ENCODE measurements at regions not wholly inside any gene's neighbourhood (a gene's known extent, or its start where the extent isn't known, plus 50 kb on each side); places are given as distances from the start of the nearest gene placed in this dataset.

DNA sequence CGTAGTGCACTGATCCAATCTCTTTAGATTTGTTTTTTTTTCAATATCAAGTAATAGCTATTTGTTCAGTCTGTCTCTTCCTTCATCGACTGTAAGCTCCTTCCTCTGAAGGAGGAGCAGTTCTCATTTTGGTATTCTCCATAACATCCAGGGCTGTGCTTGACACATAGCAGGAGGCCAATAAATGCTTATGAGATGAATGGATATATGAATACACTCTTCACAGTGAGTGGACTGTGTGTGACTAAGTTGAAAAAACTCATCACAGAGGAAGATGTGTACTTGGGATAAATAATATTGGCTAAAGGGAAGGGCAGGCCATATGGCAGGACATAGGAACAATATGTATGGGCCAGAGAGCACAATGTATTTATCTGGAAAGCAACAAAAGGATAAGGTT lies 205.3 kb upstream of the PRICKLE1 start:
- DNase-seq (ENCODE audit: low read depth), result no peak

DNA sequence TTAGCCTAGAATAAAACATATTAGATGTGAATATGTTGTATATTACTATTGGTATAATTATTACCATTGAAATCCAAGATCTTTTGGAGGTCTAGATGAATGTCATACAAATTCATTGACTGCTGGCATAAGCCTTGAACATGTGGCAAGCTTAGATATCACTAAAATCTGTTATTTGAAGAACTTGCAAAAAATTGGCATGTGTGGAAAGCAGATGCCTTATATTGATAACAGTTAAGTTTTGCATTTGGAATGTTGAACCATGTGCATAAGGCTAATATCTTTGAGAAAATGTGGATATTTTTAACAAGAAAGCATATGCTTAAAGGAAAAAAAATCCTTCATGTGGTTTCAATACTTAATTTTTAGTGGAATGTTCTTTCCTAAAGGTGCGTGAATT lies 203.6 kb upstream of the PRICKLE1 start:
- DNase-seq (ENCODE audit: low read depth), result no peak

DNA sequence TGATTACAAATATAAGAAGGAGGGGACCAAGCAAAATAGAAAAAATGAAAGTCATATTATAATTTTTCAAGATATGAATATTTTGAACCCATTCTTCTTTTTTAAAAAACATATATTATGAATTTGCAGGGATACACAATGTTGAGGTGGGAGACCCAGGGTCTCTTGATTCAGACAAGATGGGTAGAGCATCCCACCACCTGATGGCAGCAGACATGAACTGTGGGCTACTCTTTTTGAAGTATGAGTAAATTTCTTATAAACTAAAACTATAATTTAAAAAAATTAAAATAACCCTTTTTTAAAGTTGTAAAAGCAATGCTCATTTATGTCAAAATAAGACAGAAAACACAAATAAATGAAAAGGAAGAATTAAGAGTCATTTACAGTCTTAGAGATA lies 202.7 kb upstream of the PRICKLE1 start:
- no peak for DNase-seq (ENCODE audit: low read depth)

DNA sequence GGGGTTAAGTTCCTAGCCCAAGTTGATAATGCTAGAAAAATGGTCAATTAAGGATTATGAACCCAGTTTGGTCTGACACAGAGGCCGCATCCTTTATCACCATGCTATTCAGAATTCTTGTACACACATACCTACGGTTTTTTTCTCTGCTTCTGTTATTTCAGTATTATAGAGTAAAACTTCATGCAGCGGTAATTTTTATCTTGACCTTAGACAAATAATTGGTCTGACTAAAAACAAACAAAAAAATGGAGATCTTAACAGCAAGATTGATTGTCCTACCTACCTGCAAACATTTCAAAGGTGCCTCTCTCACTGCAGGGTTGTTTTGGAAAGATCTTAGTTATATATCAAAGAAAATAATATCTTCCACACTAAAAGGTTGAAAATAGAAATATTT lies 201.9 kb upstream of the PRICKLE1 start:
- no peak for DNase-seq (ENCODE audit: low read depth)

DNA sequence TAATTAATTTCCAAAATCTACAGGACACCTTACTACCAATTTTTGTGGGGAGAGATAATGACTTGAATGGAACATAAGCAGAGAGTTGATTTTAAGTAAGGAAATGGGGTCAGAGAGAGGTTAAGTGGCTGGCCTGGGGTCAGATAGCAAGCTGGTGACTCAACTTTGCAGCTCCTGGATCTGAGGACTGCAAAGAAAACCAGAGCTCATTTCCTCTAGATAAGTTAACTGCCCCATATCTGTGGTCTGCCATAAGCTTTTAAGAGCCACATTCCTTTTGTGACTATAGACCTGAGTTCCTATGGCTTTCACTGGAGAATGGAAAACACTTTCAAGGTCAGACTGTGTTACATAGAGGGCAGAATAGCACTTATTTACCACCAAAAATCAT lies 201.2 kb upstream of the PRICKLE1 start:
- peak; percentile 6 for DNase-seq (ENCODE audit: low read depth)

DNA sequence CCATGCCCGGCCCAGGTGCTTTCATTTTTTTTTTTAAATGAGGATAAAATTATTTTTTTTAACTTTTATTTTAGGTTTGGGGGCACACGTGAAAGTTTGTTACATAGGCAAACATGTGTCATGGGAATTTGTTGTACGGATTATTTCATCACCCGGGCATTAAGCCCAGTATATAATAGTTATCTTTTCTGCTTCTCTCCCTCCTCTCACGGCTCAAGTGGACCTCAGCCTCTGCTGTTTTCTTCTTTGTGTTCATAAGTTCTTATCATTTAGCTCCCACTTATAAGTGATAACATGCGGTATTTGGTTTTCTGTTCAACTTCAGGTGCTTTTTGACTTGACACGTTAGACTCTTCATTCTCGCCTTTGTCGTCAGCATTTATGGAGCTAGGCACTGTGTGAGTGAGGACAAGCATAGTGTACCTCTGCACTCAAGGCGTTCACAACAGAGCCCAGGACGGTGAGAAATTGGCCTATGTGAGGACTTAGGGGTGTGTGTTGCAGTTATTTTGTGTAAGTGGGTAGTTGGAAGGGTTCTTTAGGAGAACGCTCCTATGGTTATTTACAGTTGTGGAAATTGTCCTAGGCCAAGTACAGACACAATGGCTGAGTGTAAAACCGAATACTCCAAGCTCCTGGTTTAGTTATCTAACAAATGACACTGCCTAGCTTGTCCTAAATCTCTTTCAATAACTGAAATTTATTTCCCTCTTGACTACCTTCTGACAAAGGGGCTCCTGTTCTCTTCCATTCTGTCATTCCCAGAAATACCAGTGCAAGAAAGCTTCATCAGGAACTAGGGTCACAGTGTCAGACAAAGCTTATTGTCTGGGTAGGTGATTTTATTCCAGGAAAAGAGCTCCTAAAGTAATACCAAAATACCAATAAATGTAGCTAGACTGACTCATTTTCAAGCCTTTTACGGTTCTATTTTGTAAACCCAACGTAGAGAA lies 200.5 kb upstream of the PRICKLE1 start:
- no peak for DNase-seq (ENCODE audit: low read depth)

DNA sequence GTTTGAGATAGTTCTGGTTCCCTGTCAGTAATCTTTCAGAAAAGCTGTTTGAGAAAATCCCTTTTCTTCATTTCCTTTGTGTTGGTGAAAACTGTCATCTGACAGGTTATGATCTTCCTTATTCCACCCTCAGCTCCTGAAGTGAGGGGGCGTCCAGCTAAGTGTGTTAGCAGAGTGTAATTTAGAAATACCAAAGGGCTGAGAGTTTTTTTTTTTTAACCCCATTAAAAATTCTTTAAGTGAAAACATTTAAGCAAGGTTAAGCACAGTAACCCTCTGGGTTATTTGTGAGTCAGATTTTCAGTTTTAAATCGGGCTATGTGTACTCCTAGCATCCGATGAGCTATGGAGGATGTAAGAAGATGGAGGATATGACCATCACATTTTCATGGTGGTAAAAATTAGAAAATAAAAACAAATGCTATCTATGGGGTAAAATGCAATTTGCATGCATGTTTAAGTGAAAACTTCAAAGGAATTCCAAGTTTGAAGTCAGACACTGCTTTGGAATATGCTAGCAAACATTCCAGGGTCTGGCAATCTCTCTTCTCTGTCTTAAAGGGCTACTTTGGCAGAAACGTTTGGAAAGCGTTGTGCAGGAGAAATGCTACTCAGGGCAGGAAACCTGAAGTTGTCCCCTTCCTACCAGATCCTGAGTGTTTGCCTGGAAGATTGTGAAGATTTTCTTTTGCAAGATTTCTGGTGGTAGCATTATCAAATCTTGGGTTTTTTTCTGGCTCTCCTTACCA lies 197.0 kb upstream of the PRICKLE1 start:
- no peak for DNase-seq (ENCODE audit: low read depth)

DNA sequence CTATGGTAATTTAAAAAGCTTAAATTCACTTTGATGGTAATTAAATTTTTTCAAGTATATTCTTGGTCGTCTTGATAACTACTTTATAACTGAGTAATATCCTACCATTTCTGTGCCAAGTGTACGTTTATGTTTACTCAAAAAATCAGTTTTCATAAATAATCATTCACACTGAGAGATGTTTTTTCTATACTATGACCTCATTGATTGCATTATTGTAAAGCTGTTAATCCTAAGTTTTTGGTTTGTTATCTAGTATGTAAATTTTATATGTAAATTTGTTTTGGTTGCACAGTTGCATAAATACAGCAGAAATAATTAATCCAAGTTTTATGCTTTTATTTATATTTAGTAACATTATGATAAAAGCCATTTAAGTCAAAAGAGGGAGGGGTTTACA lies 196.4 kb upstream of the PRICKLE1 start:
- no peak for DNase-seq (ENCODE audit: low read depth)

DNA sequence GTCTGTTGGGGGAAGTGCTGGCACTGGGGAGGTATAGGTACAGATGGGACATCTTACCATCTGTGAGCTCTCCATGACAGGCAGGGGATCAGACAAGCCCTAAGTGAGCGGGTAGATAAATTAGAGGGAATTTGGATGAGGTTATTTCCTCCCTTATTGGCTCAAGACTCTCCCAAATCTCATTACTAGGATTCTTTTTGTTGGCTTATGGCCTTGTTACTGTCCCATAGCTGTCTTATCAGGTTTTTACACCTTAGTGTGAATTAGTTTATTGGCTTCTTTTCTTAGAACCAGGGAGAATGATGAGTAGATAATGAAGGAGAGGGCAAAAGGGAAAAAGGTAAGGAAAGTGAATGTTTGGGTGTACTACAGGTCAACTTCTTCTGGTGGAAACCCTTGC lies 191.1 kb upstream of the PRICKLE1 start:
- no peak for DNase-seq (ENCODE audit: low read depth)

DNA sequence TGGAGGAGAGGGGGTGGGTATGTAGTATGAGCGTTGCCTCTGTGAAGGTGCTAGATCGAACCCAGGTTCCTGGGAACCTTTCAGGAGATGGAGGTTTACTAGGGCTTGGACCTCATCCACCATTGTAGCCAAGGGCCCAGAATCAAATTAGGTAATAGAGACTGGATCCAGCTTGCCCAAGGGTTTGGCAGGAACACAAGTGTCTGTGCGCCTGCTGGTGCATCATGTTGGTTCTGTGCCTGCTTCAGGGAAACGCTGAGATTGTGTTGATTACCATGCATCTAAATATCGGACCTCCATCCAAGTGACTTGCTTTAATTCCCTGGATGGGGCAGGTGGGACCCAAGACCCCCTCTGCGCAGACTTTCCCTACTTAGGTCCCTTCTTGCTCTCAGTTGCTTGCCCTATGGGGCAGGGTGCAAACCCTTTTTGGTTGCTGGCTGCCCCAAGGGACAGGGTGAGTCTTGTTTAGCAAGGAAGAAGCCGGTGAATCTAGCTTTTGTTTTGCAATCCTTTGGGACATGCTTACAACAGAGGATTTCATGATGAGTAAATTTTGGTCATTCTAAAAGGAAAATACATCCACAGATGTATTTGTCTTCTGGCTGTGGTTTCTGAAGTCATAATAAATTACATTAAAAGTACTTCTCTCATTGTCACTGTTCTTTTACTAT lies 189.8 kb upstream of the PRICKLE1 start:
- peak; percentile 86 for DNase-seq (ENCODE audit: low read depth)

DNA sequence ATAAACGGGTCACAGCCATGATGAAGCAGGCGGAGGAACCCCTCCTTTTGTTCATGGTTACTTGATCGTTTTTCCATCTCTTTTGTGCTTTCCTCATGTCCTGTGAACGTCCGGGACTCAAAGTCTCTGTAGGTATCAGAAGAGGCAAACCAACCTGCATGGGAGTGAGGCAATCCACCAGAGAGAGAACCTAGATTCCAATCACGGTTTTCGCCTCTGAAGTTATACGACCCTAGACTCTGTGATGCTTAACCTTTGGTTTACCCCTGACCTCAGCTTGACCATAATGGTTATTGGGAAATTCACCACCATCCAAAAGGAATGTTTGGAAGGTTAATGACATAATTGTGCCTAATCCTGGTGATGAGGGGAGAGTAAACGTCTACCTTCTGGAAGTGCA lies 186.8 kb upstream of the PRICKLE1 start:
- no peak for DNase-seq (ENCODE audit: low read depth)

DNA sequence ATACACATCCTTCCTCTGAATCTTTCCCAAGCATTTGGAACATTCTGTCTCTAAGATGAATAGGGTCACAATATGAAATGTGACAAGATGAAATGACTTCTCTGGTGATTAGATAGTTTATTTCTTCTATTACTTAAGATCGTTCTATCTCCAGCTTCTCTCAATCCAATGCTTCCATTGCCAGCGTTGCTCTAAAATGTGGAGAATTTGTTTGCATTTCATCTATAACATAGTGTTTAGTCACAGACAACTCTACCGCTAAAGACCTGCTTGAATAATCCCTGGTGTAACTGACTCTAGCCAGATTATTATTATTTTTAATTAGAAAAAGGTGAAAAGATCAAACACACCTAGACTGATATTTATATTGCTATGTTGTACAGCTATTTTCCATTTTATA lies 184.7 kb upstream of the PRICKLE1 start:
- DNase-seq (ENCODE audit: low read depth), result no peak

DNA sequence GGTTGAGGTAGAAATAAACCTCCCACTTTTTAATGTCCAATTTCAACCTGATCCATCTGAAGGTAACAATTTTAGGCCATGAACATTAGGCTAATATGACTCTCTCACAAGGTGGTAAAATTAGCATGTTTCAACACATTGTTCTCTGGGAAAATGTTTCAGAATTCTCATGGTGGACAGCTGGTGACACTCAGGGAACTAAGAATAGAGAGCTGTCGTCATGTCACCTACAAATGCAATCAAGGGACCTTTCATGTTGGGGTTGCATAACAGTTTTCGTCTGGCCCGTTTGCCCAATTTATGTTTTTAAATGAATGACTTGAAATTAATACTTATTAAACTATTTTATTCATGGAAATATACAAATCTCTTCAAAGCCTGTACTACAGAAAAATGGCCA lies 180.7 kb upstream of the PRICKLE1 start:
- DNase-seq (ENCODE audit: low read depth), result no peak

DNA sequence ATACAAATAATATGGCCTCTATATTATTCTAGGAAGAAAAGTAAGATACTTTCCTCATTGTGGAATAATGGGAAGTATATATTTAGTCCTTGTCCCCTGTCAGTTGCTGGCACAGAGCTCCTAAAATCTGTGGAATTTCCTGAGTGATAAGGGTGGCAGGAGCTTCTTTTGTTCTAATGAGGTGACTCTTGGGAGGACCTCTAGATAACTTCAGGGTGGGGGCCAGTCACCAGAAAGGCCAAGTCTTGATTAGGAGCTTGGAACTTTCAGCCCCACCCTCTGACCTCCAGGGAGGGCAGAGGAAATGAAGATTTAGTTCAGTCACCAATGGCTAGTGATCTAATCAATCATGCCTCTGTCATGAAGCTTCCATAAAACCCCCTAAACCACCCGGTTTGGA lies 179.9 kb upstream of the PRICKLE1 start:
- DNase-seq (ENCODE audit: low read depth), result no peak

DNA sequence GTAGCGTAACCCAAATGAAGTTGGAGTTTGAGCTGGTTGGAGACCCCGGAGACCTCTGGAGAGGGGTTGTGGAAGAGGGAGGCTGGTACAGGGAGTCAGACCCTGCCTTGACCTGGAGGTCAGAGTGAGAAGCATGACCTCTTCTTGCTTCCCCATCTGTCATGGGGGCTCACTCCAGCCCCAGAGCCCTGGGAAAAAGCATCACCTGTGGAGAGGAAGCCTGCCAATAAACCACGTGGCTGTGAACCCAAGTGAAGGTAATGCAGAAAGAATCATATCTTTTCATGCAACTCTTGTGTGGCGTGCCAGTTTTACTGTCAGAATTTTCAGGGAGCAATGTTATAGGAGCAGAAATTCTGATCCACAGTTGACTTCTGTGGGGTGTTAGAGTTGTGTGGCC lies 178.5 kb upstream of the PRICKLE1 start:
- DNase-seq (ENCODE audit: low read depth), result no peak

DNA sequence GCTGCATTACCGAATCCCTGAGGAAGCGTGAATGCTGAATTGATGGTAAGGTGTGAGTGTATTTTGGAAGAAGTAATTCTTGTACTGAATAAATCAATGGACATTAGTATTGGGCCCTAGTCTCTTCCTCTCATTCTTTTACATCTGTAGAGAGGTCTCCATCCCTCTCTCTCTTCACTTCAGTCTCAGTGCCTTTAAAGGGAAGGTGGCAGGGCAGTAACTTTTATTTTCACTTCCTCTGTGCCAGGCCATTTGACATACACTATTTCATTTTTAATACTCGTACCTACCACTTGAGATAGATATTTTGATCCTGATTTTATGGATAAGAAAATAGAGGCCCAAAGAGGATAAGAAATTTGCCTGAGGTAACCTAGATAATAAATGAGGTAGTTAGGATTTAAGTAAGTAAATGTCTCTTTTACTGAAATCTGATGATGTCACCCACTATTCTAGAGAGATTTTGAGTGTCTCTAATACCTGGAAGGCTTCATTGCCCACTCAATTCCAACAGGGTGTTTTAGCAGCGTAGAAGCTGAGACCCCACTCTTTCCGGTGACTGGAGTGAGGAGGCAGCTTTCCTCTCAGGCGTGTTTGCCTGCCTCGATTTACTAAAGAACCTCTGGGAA lies 177.9 kb upstream of the PRICKLE1 start:
- no peak for DNase-seq (ENCODE audit: low read depth)

DNA sequence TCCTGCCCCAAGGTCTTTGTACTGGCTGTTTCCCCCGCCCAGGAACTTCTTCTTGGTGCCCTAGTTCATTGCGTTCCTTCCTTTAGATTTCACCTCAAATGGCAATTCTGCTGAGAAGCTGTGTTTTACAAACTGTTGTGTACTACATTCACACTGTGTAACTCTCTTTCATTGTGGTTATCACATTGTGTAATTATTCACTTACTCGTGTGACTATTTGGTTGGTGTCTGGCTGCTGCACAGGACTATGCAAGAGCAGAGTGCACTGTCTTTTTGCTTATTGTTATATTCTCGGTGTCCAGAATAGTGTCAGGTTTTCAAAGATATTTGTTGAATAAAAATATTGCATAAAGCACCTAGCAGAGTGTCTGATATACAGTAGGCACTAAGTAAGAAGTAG lies 177.2 kb upstream of the PRICKLE1 start:
- no peak for DNase-seq (ENCODE audit: low read depth)

DNA sequence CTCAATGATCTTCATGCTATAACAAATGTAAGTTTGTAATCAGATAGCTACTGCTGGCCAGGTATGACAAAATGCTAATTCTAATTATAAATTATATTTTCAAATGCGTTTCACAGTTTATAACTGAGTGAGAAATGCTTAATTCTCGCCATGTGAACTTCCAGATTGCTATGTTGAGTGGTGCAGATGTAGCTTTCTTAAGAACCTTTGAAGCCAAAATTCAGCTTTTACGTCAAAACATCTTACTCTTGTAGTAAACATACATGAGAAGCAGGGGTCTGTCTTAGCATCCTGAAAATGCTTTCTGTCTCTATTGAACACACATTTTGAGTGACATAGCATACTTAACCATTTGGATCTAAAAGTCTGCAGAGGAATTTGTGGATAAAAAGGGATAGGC lies 176.5 kb upstream of the PRICKLE1 start:
- DNase-seq (ENCODE audit: low read depth), result no peak

DNA sequence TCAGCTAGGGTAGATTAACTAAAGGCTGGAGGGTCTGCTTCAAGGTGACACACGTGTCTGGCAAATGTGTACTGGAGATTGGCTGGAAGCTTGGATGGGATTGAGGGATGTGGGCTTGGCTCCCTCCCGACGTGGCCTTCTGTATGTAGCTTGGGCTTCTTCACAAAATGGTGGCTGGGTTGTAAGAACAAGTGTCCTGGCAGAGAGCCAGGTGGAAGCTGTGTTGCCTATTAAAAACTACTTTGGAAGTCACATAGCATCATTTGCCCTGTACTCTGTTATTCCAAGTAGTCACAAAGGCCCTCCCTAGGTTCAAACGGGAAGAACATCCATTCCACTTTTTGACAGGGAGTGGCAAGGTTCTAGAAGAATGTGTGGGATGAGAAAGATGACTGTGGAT lies 174.1 kb upstream of the PRICKLE1 start:
- no peak for DNase-seq (ENCODE audit: low read depth)

DNA sequence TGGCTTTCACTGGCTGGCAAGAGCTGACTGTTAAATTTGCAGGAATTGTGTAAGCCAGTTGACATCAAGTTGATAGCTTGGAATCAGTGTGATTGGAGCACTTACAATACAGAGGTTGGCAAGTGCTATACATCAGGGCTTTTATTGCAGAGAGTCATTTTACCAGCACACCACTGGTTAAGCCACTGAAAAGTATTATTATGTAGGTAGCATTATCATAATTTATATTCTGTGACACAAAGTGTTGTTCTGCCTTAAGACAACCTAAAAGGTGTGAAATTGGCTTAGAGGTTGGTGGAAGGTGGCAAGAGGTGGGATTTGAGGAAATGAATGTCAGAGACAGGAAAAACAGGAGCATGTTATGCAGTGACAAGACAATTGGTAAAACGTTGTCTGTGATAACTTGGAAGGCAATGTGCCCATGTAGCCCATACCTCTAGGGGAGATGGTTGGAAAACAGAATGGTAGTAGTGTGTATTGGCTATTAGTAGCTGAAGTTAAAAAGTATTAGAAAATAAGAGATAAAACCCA lies 172.9 kb upstream of the PRICKLE1 start:
- no peak for DNase-seq (ENCODE audit: low read depth)

DNA sequence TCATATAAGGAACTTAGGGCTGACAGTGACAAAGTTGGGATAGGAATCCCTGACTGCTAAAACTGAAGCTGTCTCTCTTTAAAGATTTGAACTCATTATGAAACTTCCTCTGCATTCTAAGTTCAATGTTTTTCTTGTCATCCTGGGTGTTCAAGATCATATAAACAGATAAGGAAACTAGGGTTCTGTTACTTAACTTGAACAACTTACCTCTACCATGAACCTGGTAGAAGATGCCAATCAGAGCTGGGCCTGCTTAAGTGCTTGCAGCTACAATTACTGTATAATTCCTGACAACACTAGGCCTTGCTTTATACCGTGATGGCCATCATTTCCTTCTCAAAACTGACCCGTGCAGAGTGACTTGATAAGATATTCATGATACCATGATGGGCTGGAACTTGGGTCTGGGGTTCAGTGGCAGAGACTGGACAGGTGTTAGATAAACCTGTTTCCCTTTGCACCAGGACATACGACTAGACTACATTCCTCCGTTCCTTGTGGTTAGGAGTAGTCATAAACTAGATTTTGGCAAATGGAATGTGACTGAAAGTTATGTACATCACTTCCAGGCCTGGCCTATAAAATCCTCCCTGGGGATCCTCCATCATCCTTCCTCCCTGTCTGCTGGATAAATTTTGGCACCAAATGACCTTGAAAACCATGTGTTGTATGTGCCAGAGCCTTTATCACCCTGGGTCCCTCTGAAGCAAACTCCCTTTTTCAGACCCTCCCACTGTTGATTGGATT lies 172.2 kb upstream of the PRICKLE1 start:
- no peak for DNase-seq (ENCODE audit: low read depth)
